Chondrocyte (in vitro differentiated cells): ENCODE measurements at regions not wholly inside any gene's neighbourhood (a gene's known extent, or its start where the extent isn't known, plus 50 kb on each side); places are given as distances from the start of the nearest gene placed in this dataset.

Experiments used
- DNase-seq: peaks from one replicate; pipeline ENCODE4 v3.0.0; 2021; ENCODE audit warnings: mixed read lengths, low spot score
- H3K27ac Mint-ChIP-seq: one replicate; pipeline ENCODE4 v1.8.0; 2021; ENCODE audit warnings: mild to moderate bottlenecking, moderate library complexity, mixed read lengths; ENCODE audit not compliant: unreplicated experiment
- H3K27me3 Mint-ChIP-seq: 2 replicates; pipeline ENCODE4 v1.8.0; 2021; ENCODE audit warnings: low read depth, mixed read lengths
- H3K36me3 Mint-ChIP-seq: 2 replicates; pipeline ENCODE4 v1.8.0; 2021; ENCODE audit warnings: low read depth, mixed read lengths
- H3K4me1 Mint-ChIP-seq: 2 replicates; pipeline ENCODE4 v1.8.0; 2021; ENCODE audit warnings: low read depth, mild to moderate bottlenecking, mixed read lengths
- H3K4me3 Mint-ChIP-seq: one replicate; pipeline ENCODE4 v1.8.0; 2021; ENCODE audit warnings: mild to moderate bottlenecking, moderate library complexity, mixed read lengths; ENCODE audit not compliant: unreplicated experiment
- H3K9me3 Mint-ChIP-seq: 2 replicates; pipeline ENCODE4 v1.8.0; 2021; ENCODE audit warnings: low read depth, mixed read lengths
- TF ChIP-seq, protein P1 (sequence below): fragments of 200-600 bp; sonication (generic); IDR thresholded peaks from 2 replicates; pipeline ENCODE4 v1.5.0; 2021; ENCODE audit warnings: antibody characterized with exemption, mild to moderate bottlenecking, moderate library complexity

- no peak for DNase-seq
- no peak overlapping the region for H3K4me3 Mint-ChIP-seq
- TF ChIP-seq, protein P1, sequence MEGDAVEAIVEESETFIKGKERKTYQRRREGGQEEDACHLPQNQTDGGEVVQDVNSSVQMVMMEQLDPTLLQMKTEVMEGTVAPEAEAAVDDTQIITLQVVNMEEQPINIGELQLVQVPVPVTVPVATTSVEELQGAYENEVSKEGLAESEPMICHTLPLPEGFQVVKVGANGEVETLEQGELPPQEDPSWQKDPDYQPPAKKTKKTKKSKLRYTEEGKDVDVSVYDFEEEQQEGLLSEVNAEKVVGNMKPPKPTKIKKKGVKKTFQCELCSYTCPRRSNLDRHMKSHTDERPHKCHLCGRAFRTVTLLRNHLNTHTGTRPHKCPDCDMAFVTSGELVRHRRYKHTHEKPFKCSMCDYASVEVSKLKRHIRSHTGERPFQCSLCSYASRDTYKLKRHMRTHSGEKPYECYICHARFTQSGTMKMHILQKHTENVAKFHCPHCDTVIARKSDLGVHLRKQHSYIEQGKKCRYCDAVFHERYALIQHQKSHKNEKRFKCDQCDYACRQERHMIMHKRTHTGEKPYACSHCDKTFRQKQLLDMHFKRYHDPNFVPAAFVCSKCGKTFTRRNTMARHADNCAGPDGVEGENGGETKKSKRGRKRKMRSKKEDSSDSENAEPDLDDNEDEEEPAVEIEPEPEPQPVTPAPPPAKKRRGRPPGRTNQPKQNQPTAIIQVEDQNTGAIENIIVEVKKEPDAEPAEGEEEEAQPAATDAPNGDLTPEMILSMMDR: no peak
- H3K36me3 Mint-ChIP-seq: no peaks in the 10 kb centered on the region
- H3K27me3 Mint-ChIP-seq: no peaks in the 10 kb centered on the region
- H3K27ac Mint-ChIP-seq: no peak overlapping the region
- H3K4me1 Mint-ChIP-seq: no peaks in the 10 kb centered on the region
- no peaks in the 10 kb centered on the region for H3K9me3 Mint-ChIP-seq
Observed at GRCh38 chr18:7370802-7371201, 139.9 kb downstream of the LRRC30 start.

DNA sequence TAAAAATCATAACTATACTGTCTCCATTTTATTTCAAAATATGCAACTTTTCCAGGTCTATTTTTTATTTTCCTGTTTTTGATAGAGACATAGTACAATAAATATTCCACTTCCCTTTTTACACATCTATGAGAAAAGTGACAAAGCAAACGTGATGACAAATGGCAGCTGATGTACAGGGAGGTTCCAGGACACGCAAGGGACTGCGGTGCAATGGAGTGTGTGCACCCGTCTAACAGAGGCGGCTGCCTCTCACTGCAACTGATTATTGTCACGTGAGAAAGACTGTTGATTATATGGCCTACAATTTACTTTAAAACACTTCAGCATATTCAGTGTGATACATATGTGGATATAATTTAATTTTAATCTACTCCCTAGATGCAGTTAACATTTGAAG lies 142.6 kb downstream of the LRRC30 start:
- Mint-ChIP-seq H3K9me3 (peaks cover 12% of the 10 kb centered on the region), H3K27ac (no peak overlapping the region), H3K4me3 (no peak overlapping the region), H3K27me3 (no peaks in the 10 kb centered on the region), H3K4me1 (no peaks in the 10 kb centered on the region), H3K36me3 (no peaks in the 10 kb centered on the region)
- TF ChIP-seq, protein P1: no peak
- no peak for DNase-seq

DNA sequence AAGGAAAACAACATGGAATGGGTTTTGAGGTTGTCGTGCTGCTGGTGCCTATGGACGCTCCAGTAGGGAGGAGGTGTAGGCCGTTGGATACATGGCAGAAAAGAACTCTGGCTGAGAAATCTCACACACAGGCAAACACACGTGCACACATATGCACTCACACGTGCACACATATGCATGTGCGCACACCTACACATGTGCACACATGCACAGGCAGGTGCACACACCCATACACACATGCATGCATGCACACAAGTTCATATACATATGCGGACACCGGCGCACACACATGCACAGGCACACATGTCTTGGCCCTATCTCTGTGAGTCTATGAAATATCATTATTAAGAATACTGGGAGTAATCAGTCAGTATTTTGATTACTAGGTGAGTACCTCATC lies 150.4 kb downstream of the LRRC30 start:
- Mint-ChIP-seq H3K27ac (no peak overlapping the region), H3K27me3 (peaks cover 20% of the 10 kb centered on the region), H3K9me3 (peaks cover 12% of the 10 kb centered on the region), H3K4me3 (no peak overlapping the region), H3K36me3 (no peaks in the 10 kb centered on the region), H3K4me1 (peaks cover 5% of the 10 kb centered on the region)
- no peak for DNase-seq
- TF ChIP-seq, protein P1: no peak

DNA sequence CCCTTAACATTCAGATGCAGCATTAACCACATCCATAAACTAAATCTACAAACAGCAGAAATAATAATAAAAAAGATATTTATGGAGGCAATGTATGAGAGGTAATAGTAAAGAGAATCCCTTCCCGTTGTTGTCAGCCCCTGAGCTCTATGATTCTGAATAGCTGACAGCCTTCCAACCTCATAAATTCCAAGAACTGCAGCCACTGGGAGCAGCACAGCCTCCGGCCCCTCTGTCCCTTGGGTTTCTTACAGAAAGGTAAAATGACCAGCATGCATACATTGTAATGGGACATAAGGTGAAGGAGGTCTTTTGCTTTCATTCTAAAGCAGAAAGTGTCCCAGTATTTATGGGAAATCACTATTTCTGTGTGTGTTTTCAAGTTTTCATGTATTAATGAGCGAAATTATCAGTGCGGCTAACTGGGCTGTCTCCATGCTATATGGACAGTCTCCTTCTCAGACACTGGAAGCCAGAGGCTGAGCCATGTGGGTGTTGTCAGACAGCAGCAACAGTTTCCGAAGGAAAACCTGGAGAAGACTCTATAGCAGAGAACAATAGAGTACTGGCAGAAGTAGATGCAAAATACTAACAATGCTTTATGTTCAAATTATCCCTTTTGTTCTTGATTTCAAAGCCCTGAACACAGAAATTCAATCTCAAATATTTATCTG lies 151.6 kb downstream of the LRRC30 start:
- no peak for DNase-seq
- H3K4me1 Mint-ChIP-seq: peaks cover 5% of the 10 kb centered on the region
- no peak overlapping the region for H3K4me3 Mint-ChIP-seq
- H3K27me3 Mint-ChIP-seq: peaks cover 24% of the 10 kb centered on the region
- TF ChIP-seq, protein P1: no peak
- no peak overlapping the region for H3K27ac Mint-ChIP-seq
- H3K36me3 Mint-ChIP-seq: no peaks in the 10 kb centered on the region
- peaks cover 8% of the 10 kb centered on the region for H3K9me3 Mint-ChIP-seq

DNA sequence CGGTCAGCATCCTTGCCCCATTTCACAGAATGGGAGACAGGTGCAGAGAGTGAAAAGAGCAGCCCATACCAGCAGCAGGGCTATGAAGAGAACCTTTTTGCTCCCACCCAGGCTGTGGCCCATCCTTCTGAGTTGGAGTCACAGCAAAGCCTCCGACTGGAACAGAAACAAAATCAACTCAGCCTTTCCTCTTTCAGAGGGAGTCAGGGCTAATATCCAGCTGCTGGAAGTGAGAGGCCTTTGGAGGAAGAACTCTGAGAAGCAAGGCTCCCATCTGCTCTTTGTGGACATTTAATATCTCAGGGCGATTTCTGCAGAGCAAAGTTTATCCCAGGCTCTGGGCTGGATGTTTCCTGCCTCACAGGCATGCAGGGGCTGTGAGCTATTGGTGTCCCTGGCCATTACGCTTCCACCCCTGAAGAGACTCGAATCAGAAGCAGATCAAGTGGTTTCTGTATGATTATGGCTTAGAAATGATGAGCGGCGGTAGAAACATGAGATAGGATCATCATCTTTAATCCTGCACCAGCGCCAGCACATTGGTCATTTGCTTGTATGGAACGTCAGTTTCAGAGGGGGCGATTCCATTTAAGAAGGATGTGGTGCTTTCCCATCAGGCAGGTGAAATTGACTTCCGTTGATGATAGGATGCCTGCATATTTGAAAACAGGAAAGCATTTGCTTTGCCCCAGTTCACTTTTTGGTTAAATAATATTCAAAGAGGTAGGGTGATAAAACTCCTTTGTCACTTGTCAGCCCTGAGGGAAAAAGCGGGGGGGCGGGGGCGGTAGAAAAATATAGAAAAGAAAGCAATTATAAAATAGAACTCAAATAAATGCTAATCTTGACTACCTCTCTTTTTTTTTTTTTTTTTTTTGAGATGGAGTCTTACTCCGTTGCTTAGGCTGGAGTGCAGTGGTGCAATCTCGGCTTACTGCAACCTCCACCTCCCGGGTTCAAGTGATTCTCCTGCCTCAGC lies 152.4 kb downstream of the LRRC30 start:
- Mint-ChIP-seq H3K4me1 (peaks cover 5% of the 10 kb centered on the region), H3K36me3 (no peaks in the 10 kb centered on the region), H3K27ac (no peak overlapping the region), H3K27me3 (peaks cover 30% of the 10 kb centered on the region), H3K9me3 (peaks cover 4% of the 10 kb centered on the region), H3K4me3 (no peak overlapping the region)
- DNase-seq: no peak
- TF ChIP-seq, protein P1: no peak
